Endothelial cell of umbilical vein (primary cell): ENCODE measurements at regions not wholly inside any gene's neighbourhood (a gene's known extent, or its start where the extent isn't known, plus 50 kb on each side); places are given as distances from the start of the nearest gene placed in this dataset.

ENCODE experiments used
- BruUV-seq: library from RNA; stranded (reverse); fragments of 400-500 nt; replicated peaks from 2 replicates; lab custom pipeline; 2021; lab: Mats Ljungman, UMichigan
- CTCF ChIA-PET: fragments of 300-600, 350-600 bp; sonication (Branson Sonifier 250); formaldehyde crosslinking; loops from one replicate; lab custom pipeline; 2021; ENCODE audit warnings: antibody characterized with exemption, inconsistent platforms; lab: Charles Lee
- POLR2A ChIA-PET: fragments of 300-600, 350-600 bp; sonication (Branson Sonifier 250); formaldehyde crosslinking; loops from one replicate; lab custom pipeline; 2021; ENCODE audit warnings: antibody characterized with exemption, inconsistent platforms; lab: Charles Lee
- DNase-seq: peaks from one replicate; pipeline ENCODE4 v3.0.0-alpha.2; 2011; ENCODE audit warnings: low read depth, low spot score
- FAIRE-seq: peaks from 2 replicates; lab custom pipeline; 2011; peaks lifted over from hg19 to GRCh38; lab: Jason Lieb, UNC
- H2AFZ ChIP-seq: 2 replicates; pipeline ENCODE4 v1.6.0; 2012; ENCODE audit warnings: low read depth, low read length, control low read depth, inconsistent platforms
- H3K27ac ChIP-seq: 2 replicates; pipeline ENCODE4 v1.5.1; 2011; ENCODE audit warnings: low read depth, mild to moderate bottlenecking, control low read depth, low read length, moderate library complexity; ENCODE audit not compliant: insufficient read depth
- H3K27me3 ChIP-seq, 2 experiments: 2 replicates each; pipeline versions ENCODE4 v1.6.0 to v1.6.1; 2011; ENCODE audit warnings: low read length in 2 of 2, mixed read lengths in 1 of 2; ENCODE audit not compliant: control insufficient read depth in 2 of 2, insufficient read depth in 2 of 2
- H3K36me3 ChIP-seq, 2 experiments: 2 replicates in 1 of 2; 3 replicates in 1 of 2; pipeline ENCODE4 v1.5.1; 2011; ENCODE audit warnings: low read length in 2 of 2, mild to moderate bottlenecking in 1 of 2, moderate library complexity in 1 of 2; ENCODE audit not compliant: control insufficient read depth in 2 of 2, insufficient read depth in 2 of 2; ENCODE audit errors: extremely low read depth in 1 of 2
- H3K4me1 ChIP-seq: 3 replicates; pipeline ENCODE4 v1.5.1; 2011; ENCODE audit warnings: mild to moderate bottlenecking, low read length; ENCODE audit not compliant: control insufficient read depth, insufficient read depth; ENCODE audit errors: extremely low read depth
- H3K4me2 ChIP-seq: 2 replicates; pipeline ENCODE4 v1.6.1; 2011; ENCODE audit warnings: low read length, control low read depth, mixed read lengths; ENCODE audit not compliant: insufficient read depth
- H3K4me3 ChIP-seq, 3 experiments: fragments of 200-600 bp in 1 of 3; sonication (generic), shearing (Covaris generic) in 1 of 3; replicated peaks in 1 of 3; 2 replicates each; pipeline ENCODE4 v1.5.1; 2011 to 2016; ENCODE audit warnings: control low read depth in 3 of 3, low read length in 3 of 3, mild to moderate bottlenecking in 2 of 3, inconsistent platforms in 1 of 3, low read depth in 1 of 3, moderate library complexity in 1 of 3; ENCODE audit not compliant: insufficient read depth in 1 of 3
- H3K79me2 ChIP-seq: 2 replicates; pipeline ENCODE4 v1.6.0; 2012; ENCODE audit warnings: low read length, inconsistent platforms; ENCODE audit not compliant: control insufficient read depth, insufficient read depth
- H3K9ac ChIP-seq: replicated peaks from 2 replicates; pipeline ENCODE3; 2011; ENCODE audit warnings: low read length, control low read depth; ENCODE audit not compliant: insufficient read depth; ENCODE audit errors: extremely low read depth
- H3K9me1 ChIP-seq: replicated peaks from 3 replicates; pipeline ENCODE4 v1.6.0; 2011; ENCODE audit warnings: mild to moderate bottlenecking, low read length; ENCODE audit not compliant: control insufficient read depth, insufficient read depth; ENCODE audit errors: extremely low read depth
- H3K9me3 ChIP-seq: replicated peaks from 2 replicates; pipeline ENCODE4 v1.5.1; 2012; ENCODE audit warnings: low read length, inconsistent platforms; ENCODE audit not compliant: control insufficient read depth, insufficient read depth
- H4K20me1 ChIP-seq: replicated peaks from 2 replicates; pipeline ENCODE3; 2011; ENCODE audit warnings: mild to moderate bottlenecking, low read length; ENCODE audit not compliant: control insufficient read depth, insufficient read depth; ENCODE audit errors: extremely low read depth
- EZH2 ChIP-seq: IDR thresholded peaks from 2 replicates; pipeline ENCODE4 v1.6.1; 2012; ENCODE audit warnings: borderline replicate concordance, low read depth, mild to moderate bottlenecking, moderate library complexity, low read length, inconsistent platforms; ENCODE audit not compliant: severe bottlenecking
- FOS ChIP-seq: IDR thresholded peaks from 2 replicates; pipeline ENCODE4 v1.6.1; 2011; ENCODE audit warnings: mild to moderate bottlenecking, low read length, moderate library complexity, borderline replicate concordance; ENCODE audit not compliant: insufficient read depth
- GATA2 ChIP-seq: IDR thresholded peaks from 2 replicates; pipeline ENCODE4 v1.7.0; 2011; ENCODE audit warnings: low read depth, mild to moderate bottlenecking, moderate library complexity, mixed read lengths, low read length; ENCODE audit not compliant: insufficient read length, insufficient read depth
- JUN ChIP-seq: IDR thresholded peaks from 2 replicates; pipeline ENCODE4 v1.6.1; 2011; ENCODE audit warnings: borderline replicate concordance, low read depth; ENCODE audit not compliant: insufficient read length, insufficient read depth
- MYC ChIP-seq: IDR thresholded peaks from one replicate; pipeline ENCODE4 v1.6.1; 2011; ENCODE audit warnings: mild to moderate bottlenecking, low read depth, low read length
- POLR2A ChIP-seq: IDR thresholded peaks from 2 replicates; pipeline ENCODE4 v1.6.1; 2012; ENCODE audit warnings: low read depth, mild to moderate bottlenecking, control low read depth, low read length
- POLR2AphosphoS5 ChIP-seq: IDR thresholded peaks from 2 replicates; pipeline ENCODE4 v1.6.1; 2012; ENCODE audit warnings: low read depth, mild to moderate bottlenecking, control low read depth, low read length, moderate library complexity; ENCODE audit not compliant: insufficient read depth
- dilution Hi-C: fragments of 300-500 bp; cut with MboI; formaldehyde crosslinking; loops from one replicate; pipeline ENCODE4 v1.15.0; 2019; ENCODE audit warnings: low sequenced_read_pairs; ENCODE audit not compliant: extremely low pct_ligation_motif_present
- intact Hi-C: fragments of 100-400 bp; cut with micrococcal nuclease; formaldehyde crosslinking; loops from one replicate; pipeline ENCODE4 v1.10.0; 2022
- TF ChIP-seq, protein P1 (sequence below): IDR thresholded peaks from 2 replicates; pipeline ENCODE4 v1.6.1; 2011; ENCODE audit not compliant: insufficient read depth, insufficient read length
- TF ChIP-seq, protein P2 (sequence below), 2 donors: IDR thresholded peaks; 1 replicate in 1 of 2; 2 replicates in 1 of 2; pipeline ENCODE4 v1.5.1; 2011; ENCODE audit warnings: low read length in 2 of 2, mild to moderate bottlenecking in 2 of 2, moderate library complexity in 2 of 2, control low read depth in 1 of 2, inconsistent platforms in 1 of 2, low read depth in 1 of 2; ENCODE audit not compliant: insufficient read depth in 1 of 2; ENCODE audit errors: extremely low read depth in 1 of 2

DNA sequence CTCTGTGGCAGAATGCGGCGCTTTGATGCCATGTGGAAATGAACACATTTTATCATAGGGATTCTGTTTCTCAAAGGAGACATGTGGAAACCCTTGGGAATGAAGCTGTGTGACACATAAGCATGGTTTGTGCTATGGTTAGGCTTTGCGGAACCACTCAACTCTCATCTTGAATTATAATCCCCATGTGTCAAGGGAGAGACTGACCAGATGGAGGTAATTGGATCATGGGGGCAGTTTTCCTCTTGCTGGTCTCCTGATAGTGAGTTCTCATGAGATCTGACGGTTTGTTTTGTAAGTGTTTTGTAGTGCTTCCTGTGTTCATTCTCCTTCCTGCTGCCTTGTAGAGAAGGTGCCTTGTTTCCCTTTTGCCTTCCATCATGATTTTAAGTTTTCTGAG, 1109.2 kb upstream of the ALCAM start:
- peaks cover 0 to 2% of the 10 kb centered on the region in 2 experiments for H3K27me3 ChIP-seq
- DNase-seq: no peak
- no peak overlapping the region for H3K4me3 ChIP-seq
- no peaks in the 10 kb centered on the region for H3K4me1 ChIP-seq
- POLR2A ChIA-PET: no interaction called here
- no peak for FAIRE-seq
- no TSS peak for BruUV-seq
- no peaks in the 10 kb centered on the region for H3K9me3 ChIP-seq
- TF ChIP-seq POLR2AphosphoS5 (no peak), JUN (no peak), GATA2 (no peak), FOS (no peak), EZH2 (no peak), POLR2A (no peak), MYC (no peak)
- TF ChIP-seq, protein P1, sequence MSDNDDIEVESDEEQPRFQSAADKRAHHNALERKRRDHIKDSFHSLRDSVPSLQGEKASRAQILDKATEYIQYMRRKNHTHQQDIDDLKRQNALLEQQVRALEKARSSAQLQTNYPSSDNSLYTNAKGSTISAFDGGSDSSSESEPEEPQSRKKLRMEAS: no peak
- TF ChIP-seq, protein P2, sequence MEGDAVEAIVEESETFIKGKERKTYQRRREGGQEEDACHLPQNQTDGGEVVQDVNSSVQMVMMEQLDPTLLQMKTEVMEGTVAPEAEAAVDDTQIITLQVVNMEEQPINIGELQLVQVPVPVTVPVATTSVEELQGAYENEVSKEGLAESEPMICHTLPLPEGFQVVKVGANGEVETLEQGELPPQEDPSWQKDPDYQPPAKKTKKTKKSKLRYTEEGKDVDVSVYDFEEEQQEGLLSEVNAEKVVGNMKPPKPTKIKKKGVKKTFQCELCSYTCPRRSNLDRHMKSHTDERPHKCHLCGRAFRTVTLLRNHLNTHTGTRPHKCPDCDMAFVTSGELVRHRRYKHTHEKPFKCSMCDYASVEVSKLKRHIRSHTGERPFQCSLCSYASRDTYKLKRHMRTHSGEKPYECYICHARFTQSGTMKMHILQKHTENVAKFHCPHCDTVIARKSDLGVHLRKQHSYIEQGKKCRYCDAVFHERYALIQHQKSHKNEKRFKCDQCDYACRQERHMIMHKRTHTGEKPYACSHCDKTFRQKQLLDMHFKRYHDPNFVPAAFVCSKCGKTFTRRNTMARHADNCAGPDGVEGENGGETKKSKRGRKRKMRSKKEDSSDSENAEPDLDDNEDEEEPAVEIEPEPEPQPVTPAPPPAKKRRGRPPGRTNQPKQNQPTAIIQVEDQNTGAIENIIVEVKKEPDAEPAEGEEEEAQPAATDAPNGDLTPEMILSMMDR (IDR thresholded peaks at IDR 0.05; ENCODE audit: extremely low read depth in 1 of 2, insufficient read depth in 1 of 2, low read depth in 1 of 2, low read length in 2 of 2): no peak
- H2AFZ ChIP-seq: no peak overlapping the region
- CTCF ChIA-PET: no interaction called here
- H3K4me2 ChIP-seq: no peak overlapping the region
- no peaks in the 10 kb centered on the region for H3K79me2 ChIP-seq
- no peaks in the 10 kb centered on the region for H3K9me1 ChIP-seq
- H3K27ac ChIP-seq: no peak overlapping the region
- no peaks in the 10 kb centered on the region for H4K20me1 ChIP-seq
- dilution Hi-C loops: no loop called here
- H3K9ac ChIP-seq: no peak overlapping the region
- intact Hi-C loops: no loop called here
- H3K36me3 ChIP-seq: no peaks in the 10 kb centered on the region
